ENCODE measurements at regions not wholly inside any gene's neighbourhood (a gene's known extent, or its start where the extent isn't known, plus 50 kb on each side); places are given as distances from the start of the nearest gene placed in this dataset.

DNA sequence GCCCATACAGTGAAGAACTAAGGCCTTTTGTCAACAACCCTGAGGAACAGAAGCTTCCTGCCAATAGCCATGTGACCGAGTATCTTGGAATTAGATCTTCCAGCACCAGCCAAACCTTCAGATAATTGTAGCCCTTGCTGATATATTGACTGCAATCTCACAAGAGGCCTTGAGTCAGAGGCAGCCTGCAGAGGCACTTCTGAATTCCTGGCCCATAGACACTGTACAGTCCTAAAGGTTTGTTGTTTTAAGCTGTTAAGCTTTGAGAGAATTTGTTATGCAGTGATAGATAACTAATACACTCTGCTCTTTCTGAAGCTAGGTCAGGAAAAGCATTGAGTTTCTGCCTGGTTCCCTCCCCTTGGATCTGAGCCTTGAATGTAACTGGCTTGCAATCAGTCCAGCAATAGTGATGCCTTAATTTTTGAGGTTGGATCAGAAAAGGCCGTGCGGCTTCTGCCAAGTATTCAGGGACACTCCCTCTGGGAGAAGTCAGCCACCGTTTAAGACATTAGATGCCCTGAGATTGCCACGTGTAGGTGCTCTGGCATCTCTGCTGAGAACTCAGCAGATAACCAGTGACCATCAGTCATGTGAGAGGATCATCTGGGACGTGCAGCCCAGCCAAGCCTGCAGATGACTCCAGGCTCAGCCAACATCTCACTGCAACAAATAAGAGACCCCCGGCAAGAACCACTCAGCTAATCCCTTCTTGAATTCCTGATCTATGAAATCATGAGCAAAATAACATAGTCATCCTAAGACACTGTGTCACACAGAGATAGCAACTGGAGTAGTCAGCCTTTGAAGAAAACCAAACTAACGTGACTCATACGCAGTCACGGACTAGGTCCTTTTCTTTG lies 126.8 kb upstream of the STC2 start:
- Histone ChIP-seq H3K36me3 (no peaks in the 10 kb centered on the region), H3K9me3 (no peaks in the 10 kb centered on the region)
- DNase-seq (ENCODE audit: low spot score): peak; percentile 83

GRCh38 chr5:173454361-173454735 lies 126.1 kb upstream of the STC2 start:
- Histone ChIP-seq H3K9me3 (no peaks in the 10 kb centered on the region), H3K27me3 (no peaks in the 10 kb centered on the region), H3K4me1 (peaks cover 0 to 44% of the 10 kb centered on the region in 2 donors), H3K27ac (peak overlapping the region; percentile 80 to 92), H3K36me3 (no peaks in the 10 kb centered on the region), H3K4me3 (no peak overlapping the region)
- TF ChIP-seq, protein P1, sequence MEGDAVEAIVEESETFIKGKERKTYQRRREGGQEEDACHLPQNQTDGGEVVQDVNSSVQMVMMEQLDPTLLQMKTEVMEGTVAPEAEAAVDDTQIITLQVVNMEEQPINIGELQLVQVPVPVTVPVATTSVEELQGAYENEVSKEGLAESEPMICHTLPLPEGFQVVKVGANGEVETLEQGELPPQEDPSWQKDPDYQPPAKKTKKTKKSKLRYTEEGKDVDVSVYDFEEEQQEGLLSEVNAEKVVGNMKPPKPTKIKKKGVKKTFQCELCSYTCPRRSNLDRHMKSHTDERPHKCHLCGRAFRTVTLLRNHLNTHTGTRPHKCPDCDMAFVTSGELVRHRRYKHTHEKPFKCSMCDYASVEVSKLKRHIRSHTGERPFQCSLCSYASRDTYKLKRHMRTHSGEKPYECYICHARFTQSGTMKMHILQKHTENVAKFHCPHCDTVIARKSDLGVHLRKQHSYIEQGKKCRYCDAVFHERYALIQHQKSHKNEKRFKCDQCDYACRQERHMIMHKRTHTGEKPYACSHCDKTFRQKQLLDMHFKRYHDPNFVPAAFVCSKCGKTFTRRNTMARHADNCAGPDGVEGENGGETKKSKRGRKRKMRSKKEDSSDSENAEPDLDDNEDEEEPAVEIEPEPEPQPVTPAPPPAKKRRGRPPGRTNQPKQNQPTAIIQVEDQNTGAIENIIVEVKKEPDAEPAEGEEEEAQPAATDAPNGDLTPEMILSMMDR (IDR thresholded peaks at IDR 0.05): no peak
- no peak for DNase-seq (ENCODE audit: low spot score)

More for the DNA sequence above, 126.8 kb upstream of the STC2 start:
- H3K4me1 ChIP-seq: peaks cover 0 to 44% of the 10 kb centered on the region in 2 donors
- H3K27ac ChIP-seq: peak overlapping the region; percentile 80 to 92
- no peak overlapping the region for H3K4me3 ChIP-seq
- TF ChIP-seq, protein P1 (IDR thresholded peaks at IDR 0.05): no peak
- H3K27me3 ChIP-seq: no peaks in the 10 kb centered on the region

GRCh38 chr5:173453167-173453566 lies 125.0 kb upstream of the STC2 start:
- Histone ChIP-seq H3K36me3 (no peaks in the 10 kb centered on the region), H3K27ac (peak overlapping the region; percentile 80 to 92), H3K4me3 (no peak overlapping the region), H3K4me1 (peaks cover 0 to 44% of the 10 kb centered on the region in 2 donors), H3K27me3 (no peaks in the 10 kb centered on the region), H3K9me3 (no peaks in the 10 kb centered on the region)
- no peak for DNase-seq (ENCODE audit: low spot score)
- TF ChIP-seq, protein P1 (IDR thresholded peaks at IDR 0.05): no peak

GRCh38 chr5:173452119-173452905 lies 124.1 kb upstream of the STC2 start:
- peak; percentile 69 for DNase-seq (ENCODE audit: low spot score)
- peaks cover 0 to 39% of the 10 kb centered on the region in 2 donors for H3K4me1 ChIP-seq
- peak overlapping the region; percentile 80 to 92 for H3K27ac ChIP-seq
- TF ChIP-seq, protein P1 (IDR thresholded peaks at IDR 0.05): no peak
- H3K4me3 ChIP-seq: no peak overlapping the region
- H3K36me3 ChIP-seq: no peaks in the 10 kb centered on the region
- H3K27me3 ChIP-seq: no peaks in the 10 kb centered on the region
- no peaks in the 10 kb centered on the region for H3K9me3 ChIP-seq

DNA sequence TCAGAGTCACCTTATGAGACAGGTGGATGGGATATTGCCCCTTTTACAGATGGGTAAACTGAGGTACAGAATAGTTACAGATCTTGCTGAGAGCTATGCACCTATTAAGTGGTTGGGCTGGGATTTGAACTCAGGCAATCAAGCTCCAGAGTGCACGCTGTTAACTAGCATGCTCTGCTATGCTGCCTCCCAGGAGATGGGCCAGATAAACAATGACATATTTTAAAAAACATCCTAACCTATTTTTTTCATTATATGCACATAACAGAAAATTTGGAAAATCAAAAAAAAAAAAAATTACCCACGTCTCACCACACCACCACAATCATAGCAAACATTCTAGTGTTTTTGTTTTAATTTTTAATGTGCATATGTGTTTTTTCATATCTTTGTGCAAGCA lies 123.4 kb upstream of the STC2 start:
- H3K4me3 ChIP-seq: no peak overlapping the region
- DNase-seq (ENCODE audit: low spot score): no peak
- H3K4me1 ChIP-seq: peaks cover 0 to 33% of the 10 kb centered on the region in 2 donors
- no peaks in the 10 kb centered on the region for H3K27me3 ChIP-seq
- H3K9me3 ChIP-seq: no peaks in the 10 kb centered on the region
- peak overlapping the region; percentile 58 to 92 for H3K27ac ChIP-seq
- no peaks in the 10 kb centered on the region for H3K36me3 ChIP-seq
- TF ChIP-seq, protein P1 (IDR thresholded peaks at IDR 0.05): no peak
